ENCODE measurements at regions not wholly inside any gene's neighbourhood (a gene's known extent, or its start where the extent isn't known, plus 50 kb on each side); places are given as distances from the start of the nearest gene placed in this dataset.

DNA sequence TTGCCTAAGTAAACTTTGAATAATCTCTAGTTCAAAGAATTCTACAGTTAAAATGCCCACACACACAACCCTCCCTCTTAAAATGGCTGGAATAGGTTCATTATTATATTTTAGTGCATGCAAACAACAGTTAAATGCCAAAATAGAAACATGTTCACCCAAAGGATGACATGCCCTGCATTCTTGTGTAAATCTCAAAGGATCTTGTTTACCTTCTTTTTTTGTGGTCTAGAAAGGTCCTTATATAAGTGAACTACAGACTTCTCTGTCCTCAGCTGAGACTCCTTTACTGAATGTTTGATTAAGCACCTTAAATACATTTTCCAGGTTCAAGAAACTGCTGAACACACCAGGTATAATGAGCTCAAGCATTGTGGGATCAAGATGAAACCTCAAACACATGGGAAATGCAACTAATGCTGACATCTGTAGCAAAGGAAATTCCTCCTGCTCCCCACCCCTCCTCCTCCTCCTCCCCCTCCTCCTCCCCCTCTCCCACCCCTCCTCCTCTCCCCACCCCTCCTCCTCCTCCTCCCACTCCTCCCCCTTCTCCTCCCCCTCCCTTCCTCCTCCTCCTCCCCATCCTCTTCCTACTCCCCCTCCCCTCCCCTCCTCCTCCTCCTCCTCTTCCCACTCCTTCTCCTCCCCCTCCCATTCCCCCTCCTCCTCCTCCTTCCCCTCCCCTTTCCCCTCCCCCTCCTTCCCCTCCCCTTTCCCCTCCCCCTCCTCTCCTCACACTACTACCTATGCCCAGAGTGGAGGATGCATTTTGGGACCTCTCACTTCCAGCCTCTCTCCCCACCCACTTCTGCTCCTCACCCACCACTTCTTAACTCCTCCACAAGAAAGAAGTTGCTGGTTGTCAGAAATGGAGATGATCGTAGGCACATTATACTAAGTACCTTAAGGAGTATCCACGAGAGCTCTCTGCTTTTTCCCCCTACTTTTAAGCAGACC lies 233.9 kb downstream of the MRPL39 start:
- DNase-seq = no peak

DNA sequence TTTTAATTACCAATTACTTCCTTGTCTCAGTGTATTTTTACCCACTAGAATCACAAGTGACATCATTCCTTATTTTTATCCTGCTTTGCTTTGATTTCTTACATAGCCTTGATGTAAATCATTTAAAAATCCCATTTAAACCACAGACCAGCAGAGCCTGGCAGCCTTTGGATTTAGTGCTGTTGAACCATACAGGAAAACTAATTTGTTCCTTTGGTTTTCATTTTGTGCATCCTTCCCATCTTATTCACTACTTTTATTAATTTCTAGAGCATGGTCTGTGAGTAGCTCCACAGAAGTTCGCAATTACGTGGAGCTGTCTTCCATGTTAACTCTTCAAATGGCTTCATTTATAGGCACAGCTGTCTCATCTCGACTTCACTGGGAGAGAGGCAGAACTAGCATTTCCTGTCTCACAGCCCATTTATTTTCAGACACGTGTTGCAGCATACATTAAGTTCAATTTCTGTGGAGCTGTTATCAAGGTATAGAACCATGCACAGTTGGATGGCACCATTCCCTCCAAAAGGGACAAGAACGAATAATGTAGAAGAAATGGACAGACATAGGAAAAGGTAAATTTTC lies 235.3 kb downstream of the MRPL39 start:
- DNase-seq = no peak

GRCh38 chr21:25370311-25370744 lies 237.0 kb downstream of the MRPL39 start:
- DNase-seq = no peak

DNA sequence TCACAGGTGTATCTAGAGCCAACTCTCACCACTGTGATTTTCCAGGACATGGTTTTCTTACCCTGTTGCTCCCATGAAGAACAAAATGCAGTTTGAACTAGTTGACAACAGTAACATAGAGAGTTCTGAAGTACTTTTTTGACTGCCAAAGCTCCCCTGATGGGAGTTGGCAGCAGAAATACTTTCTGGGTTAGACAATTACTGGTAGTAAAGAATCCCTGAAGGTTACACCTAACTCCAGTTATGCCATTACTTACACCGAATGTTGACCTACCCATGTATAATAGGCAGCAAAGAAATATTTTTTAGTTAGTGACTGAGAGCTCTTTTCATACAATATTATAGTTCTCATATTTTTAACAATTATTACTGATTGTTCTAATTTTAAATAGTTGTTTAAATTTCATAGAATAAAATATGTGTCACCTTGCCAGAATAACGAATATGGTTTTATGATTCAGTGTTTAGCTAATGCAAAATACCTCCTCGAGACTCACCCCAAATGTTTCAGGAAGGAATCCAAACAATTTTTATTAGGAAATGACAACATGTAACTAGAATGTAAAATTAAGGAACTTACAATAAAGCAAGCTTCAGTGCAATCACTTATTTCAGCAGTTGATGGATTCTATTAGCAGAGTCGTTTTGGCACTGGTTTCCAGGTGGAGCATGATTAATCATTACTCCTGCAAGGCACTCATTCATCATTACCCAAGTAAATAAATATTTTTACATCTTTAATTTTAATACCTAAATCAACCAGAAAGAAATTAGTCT lies 237.6 kb downstream of the MRPL39 start:
- DNase-seq = no peak

DNA sequence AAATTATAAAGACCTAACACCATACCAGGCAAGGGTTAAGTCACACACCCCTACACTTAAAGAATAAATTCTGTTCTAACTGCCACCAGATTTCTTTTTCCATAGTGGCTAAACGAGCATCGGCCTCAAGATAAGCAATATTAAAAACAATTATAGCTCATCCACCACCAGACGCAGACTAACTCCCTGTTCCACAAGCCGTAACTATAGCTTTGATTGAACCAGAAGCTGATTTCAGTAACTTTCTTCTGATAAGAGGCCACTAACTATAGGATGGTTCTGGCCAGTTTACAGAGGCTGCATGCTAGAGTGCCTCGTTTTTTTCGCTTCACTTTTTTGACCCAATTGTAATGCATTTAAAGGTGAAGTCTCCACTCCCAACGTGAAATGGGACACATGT lies 238.8 kb downstream of the MRPL39 start:
- no peak for DNase-seq

GRCh38 chr21:25366116-25366515 lies 241.2 kb downstream of the MRPL39 start:
- no peak for DNase-seq

DNA sequence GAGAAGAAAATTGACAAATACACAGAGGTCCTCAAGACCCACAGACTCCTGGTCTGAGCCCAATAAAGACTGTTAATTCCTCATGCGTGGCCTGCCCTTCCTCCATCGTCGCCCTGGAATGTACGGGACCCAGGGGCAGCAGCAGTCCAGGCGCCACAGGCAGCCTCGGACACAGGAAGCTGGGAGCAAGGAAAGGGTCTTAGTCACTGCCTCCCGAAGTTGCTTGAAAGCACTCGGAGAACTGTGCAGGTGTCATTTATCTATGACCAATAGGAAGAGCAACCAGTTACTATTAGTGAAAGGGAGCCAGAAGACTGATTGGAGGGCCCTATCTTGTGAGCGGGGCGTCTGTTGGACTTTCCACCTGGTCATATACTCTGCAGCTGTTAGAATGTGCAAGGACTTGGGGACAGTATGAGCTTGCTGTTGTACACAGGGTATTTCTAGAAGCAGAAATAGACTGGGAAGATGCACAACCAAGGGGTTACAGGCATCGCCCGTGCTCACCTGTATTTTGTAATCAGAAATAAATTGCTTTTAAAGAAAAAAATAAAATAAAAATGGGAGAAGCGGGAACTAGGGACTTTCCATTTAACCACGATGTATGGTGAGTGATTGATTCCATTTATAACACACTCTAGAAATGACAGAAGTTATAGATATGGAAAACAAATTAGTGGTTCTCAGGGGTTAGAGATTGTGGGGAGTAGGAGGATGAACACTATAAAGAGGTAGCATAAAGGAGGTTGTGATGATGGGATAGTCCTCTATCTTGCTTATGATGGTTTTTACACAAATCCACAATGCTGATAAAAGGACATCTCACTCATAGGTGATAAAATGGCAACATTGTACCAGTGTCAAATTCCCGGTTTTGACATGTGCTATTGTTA lies 244.7 kb downstream of the MRPL39 start:
- DNase-seq = no peak

- no peak for DNase-seq
These were observed 245.5 kb downstream of the MRPL39 start for GRCh38 chr21:25361765-25362164.

DNA sequence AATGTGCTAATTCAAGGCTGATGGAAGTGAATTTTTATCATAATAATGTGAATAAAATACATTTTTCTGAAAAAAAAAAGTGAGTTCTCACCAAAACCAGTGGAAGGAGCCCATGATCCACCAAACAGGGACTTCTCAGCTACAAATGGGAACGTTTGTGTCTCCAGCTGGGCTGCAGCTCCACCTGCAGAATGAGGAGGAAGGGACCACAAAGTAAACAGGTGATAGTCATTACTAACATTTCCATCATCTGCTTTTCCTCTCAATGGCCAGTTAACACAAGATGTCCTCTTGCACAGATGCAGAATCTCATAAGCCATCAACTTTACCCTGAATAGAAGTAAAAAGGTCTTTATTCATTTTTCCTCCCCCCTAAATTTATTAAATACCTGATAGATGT lies 246.2 kb downstream of the MRPL39 start:
- DNase-seq = no peak

DNA sequence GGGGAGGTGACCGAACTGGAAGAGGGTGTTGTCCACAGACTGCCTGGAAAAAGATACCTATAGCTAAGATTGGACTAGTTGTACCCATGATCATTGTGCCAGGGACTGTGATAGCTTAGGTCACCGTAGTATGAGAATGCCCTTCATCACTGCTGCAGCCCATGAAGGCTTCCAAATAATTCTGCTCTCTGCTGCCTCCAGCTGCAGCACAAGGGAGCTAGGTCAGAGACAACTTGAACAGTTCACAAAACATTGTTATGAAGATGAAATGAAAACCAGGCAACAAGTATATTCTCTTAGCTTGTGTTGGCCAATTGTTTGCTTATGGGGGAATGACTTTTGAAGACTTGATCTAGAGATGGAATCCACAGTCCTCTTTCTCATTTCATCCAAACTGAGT lies 246.7 kb downstream of the MRPL39 start:
- DNase-seq = no peak

DNA sequence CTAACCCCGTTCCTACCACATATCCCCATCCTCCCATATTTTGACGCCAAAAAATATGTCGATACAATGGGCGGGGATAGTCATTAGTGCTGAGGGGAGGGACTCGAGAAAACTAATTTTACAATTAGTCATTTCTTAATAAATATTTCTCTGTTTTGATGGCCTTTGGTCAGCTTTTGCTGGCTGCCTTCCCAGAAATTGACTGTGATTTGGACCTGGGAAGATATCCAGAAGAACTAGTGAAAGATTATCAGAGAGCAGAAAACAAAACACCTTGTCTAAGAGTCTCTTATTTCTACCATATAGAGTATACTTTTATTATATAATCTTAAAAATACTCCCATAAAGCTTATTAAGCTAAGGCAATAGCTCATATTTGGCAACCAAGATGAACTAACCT lies 247.6 kb downstream of the MRPL39 start:
- DNase-seq = no peak

DNA sequence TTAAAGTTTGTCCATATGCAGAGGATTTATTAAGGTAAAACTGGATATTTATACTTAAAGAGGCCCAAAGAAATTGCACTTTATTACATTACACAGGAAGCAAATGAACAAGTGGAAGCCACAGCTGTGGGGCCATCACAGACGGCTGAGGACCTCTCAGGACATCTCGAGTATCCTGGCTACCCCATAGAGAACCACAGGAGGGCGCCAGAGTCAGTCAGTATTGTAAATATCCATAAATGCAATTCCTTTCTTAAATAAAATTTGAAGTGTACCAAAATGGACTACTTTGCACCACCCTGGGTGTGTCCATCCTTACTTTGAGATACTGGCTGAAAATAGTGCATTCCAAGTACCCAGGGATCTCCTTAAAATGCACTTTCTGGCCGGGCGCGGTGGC lies 257.2 kb downstream of the MRPL39 start:
- DNase-seq = no peak

DNA sequence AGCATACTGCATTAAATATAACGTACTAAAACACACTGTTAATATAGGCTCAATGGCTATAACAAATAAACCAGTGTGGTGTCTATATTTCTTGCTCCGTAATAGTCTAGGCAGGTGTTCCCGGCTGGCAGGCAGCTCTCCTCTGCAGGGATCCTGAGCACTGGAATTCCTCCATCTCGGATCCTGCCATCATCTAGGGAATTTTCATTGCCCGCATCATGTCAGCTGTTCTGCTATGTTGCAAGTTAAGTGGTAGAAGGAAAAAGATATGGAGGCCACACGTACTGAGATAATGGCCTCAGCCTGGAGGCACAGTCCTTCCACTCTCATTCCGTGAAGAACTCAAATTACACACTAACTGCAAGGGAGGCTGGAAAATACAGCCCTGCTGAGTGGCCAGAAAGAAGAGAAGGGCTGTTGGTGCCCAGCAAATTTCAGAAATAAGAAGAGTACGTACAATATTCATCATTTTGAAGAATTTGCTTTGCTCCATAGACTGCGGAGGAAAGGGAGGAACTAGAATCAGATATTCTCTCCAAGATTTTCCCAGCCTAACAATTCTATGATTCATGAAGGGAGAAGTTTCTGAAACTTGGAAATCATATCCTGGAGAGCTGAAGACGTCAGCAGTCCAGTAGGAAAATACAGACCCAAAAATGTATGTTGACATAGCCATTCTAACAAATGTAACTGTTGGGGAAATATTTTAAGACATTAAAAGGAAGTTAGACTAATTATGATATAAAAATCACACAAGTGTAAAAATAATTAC lies 263.3 kb downstream of the MRPL39 start:
- DNase-seq = no peak

DNA sequence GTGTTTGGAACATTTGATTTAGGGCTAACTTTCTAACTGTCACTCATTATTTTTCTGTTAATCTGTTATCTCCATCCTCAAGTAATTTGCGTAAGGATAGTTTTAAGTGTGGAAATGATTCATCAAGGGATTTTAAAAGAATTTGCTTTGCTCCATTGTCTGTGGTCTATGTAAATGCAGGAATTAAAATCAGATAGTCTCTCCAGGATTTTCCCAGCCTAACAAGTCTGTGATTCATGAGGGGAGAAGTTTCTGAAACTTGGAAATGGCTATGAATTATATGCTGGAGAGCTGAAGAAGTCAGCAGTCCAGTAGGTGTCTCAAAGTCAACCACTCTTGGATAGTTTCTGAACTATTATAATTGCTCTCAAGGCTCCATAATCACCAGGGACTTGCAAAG lies 264.5 kb downstream of the MRPL39 start:
- no peak for DNase-seq

GRCh38 chr21:25341981-25342380 lies 265.3 kb downstream of the MRPL39 start:
- no peak for DNase-seq

DNA sequence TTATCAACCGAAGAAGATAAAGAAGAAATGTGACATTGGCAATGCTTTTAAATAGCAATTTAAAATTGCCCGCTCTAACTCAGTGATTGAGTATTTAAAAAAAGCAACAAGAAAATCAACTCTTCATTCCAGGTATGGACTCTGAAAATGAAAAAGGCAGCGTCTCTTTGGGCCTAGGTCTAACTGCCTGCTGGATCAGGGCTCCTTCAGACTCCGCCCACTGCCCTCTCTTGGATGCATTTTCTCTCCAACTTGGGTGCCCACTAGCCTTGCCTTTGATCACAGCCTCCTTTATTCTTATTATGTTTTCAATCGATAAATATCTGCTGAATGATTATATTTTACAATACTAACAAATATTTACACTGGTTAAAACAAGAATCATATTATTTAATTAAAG lies 268.9 kb downstream of the MRPL39 start:
- DNase-seq = no peak

DNA sequence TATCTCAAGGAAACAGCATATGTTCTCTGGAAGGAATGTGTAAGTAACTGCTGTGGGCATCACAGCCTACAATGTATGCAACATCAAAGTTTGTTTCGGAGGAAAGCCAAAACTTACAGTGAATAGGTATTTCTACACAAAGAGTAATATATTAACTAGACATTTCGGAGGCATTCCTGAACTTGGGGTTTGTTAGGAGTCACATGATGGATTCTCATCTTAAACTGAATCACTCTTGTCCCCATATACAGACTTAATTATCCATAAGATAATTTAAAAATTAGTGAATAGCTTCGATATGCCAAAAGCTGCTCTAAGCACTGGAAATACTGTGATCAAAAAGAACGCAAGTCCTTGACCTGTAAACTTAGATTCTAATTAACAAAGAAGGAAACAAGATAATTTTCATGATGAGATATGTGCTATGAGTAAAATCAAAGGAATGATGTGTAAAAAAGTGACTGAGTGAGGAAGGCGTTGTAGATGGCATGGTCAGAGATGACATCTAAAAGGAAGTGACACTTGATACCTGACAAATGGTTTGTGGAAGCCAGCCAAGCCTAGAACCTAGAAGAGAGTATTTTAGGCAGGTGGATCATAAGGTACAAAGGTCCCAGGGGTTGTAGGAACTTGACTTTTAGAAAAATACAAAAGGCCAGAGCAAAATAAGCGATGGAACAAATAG lies 273.1 kb downstream of the MRPL39 start:
- no peak for DNase-seq

DNA sequence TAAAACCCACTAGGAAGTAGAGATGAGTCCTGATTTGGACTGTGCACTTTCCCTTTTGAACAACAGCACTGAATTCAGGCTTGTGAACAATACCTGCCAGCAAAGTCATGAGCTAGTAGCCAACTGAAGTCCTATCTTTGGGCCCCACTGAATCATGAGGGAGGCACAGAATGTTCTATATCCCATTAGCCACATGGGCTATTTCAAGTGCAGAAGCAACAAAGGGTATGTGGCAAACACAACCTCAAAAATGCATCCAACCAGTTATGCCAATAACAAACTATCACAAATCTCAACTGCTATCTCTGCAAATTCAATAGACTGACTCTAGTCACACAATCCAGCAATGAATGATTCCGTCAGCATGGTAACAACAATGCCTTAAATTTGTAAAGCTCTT lies 276.0 kb downstream of the MRPL39 start:
- no peak for DNase-seq

GRCh38 chr21:25330266-25330665 lies 277.0 kb downstream of the MRPL39 start:
- no peak for DNase-seq

DNA sequence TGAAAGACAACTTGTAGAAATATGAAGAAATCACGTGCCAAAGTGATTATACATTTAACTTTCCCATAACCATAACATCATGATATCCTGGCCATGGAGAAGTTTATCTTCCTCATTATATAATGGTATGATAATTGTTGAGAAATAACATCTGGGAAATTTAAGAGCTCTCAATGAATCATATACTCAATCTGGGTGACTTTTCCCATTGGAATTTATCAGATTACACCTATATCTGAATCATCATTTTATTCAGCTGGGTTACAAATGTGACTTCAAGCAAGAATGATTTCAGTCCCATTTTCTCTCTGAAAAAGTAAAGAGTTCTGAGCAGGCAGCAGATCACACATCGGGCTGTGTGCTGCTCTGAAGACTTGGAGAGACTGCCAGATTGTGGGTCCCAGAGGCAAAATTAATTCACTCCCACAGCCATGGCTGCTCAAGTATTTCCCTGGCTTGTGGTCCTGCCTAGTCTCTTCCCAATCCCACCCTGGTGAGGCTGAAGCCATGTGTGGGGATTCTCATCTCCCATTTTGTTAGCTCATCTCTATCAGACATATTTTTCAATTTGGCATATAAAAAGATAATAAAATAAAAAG lies 278.0 kb downstream of the MRPL39 start:
- DNase-seq = peak; percentile 24

- DNase-seq = no peak
These were observed 278.5 kb downstream of the MRPL39 start for GRCh38 chr21:25328736-25329135.

Data from right hindlimb (tissue), 1 donor.